HFF-Myc (cell line): ENCODE measurements at regions not wholly inside any gene's neighbourhood (a gene's known extent, or its start where the extent isn't known, plus 50 kb on each side); places are given as distances from the start of the nearest gene placed in this dataset.

ENCODE experiments used
- DNase-seq: peaks from one replicate; pipeline ENCODE4 v3.0.0-alpha.2; 2011; ENCODE audit warnings: low read depth; ENCODE audit errors: extremely low read depth
- H3K4me3 ChIP-seq: replicated peaks from 2 replicates; pipeline ENCODE4 v1.5.1; 2011; ENCODE audit warnings: low read depth, mild to moderate bottlenecking, control low read depth, low read length
- CTCF ChIP-seq: IDR thresholded peaks from 2 replicates; pipeline ENCODE4 v1.5.1; 2012; ENCODE audit warnings: mild to moderate bottlenecking, low read depth, low read length, control low read depth; ENCODE audit errors: missing control alignments

GRCh38 chr9:13330396-13331004 is 51.0 kb upstream of the MPDZ start:
- TF ChIP-seq CTCF = no peak
- no peak overlapping the region for H3K4me3 ChIP-seq
- DNase-seq = no peak
